BE2C (cell line): ENCODE measurements at regions not wholly inside any gene's neighbourhood (a gene's known extent, or its start where the extent isn't known, plus 50 kb on each side); places are given as distances from the start of the nearest gene placed in this dataset.

Experiments used
- DNase-seq: peaks from one replicate; pipeline ENCODE4 v3.0.0-alpha.2; 2020
- H3K27me3 ChIP-seq: fragments of 250-450 bp; sonication (Bioruptor Pico); 2 replicates; pipeline ENCODE4 v1.5.1; 2020; ENCODE audit warnings: mild to moderate bottlenecking
- H3K36me3 ChIP-seq: fragments of 250-450 bp; sonication (Bioruptor Pico); 2 replicates; pipeline ENCODE4 v1.5.1; 2020; ENCODE audit warnings: mild to moderate bottlenecking
- H3K4me1 ChIP-seq: fragments of 250-450 bp; sonication (Bioruptor Pico); 2 replicates; pipeline ENCODE4 v1.5.1; 2020
- H3K4me3 ChIP-seq: 2 replicates; pipeline ENCODE4 v1.5.1; 2011; ENCODE audit warnings: low read depth, low read length
- H3K9me3 ChIP-seq: fragments of 250-450 bp; sonication (Bioruptor Pico); 2 replicates; pipeline ENCODE4 v1.5.1; 2020
- TF ChIP-seq, protein P1 (sequence below): IDR thresholded peaks from 2 replicates; pipeline ENCODE4 v1.5.1; 2012; ENCODE audit warnings: mild to moderate bottlenecking, low read depth, low read length

DNA sequence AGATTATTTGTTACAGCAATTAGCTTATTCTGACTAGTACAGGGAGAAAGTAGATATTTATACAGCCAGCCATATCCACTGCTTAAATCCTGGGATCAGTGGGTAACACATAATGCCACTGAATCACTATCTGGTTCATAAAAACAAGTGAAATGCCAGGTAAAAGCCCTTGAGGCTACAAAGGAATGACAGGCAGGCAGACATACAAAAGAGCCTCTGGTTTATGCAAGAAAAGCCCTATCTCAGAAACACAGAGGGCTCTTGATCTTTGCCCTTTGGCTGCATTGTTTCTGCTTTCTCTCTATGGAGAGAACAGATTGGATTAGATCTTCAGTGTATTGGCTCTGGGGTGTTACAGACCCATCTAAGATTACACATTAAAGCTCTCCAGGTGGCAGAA is 115.4 kb upstream of the GADL1 start:
- H3K27me3 ChIP-seq, result no peaks in the 10 kb centered on the region
- TF ChIP-seq, protein P1, sequence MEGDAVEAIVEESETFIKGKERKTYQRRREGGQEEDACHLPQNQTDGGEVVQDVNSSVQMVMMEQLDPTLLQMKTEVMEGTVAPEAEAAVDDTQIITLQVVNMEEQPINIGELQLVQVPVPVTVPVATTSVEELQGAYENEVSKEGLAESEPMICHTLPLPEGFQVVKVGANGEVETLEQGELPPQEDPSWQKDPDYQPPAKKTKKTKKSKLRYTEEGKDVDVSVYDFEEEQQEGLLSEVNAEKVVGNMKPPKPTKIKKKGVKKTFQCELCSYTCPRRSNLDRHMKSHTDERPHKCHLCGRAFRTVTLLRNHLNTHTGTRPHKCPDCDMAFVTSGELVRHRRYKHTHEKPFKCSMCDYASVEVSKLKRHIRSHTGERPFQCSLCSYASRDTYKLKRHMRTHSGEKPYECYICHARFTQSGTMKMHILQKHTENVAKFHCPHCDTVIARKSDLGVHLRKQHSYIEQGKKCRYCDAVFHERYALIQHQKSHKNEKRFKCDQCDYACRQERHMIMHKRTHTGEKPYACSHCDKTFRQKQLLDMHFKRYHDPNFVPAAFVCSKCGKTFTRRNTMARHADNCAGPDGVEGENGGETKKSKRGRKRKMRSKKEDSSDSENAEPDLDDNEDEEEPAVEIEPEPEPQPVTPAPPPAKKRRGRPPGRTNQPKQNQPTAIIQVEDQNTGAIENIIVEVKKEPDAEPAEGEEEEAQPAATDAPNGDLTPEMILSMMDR, result no peak
- DNase-seq, result no peak

GRCh38 chr3:31010491-31010890 is 116.0 kb upstream of the GADL1 start:
- Histone ChIP-seq H3K4me1 (no peaks in the 10 kb centered on the region), H3K36me3 (no peaks in the 10 kb centered on the region), H3K4me3 (no peak overlapping the region), H3K9me3 (no peaks in the 10 kb centered on the region), H3K27me3 (no peaks in the 10 kb centered on the region)
- DNase-seq, result no peak
- TF ChIP-seq, protein P1, result no peak

More for the DNA sequence above, 115.4 kb upstream of the GADL1 start:
- H3K4me1 ChIP-seq, result no peaks in the 10 kb centered on the region
- no peaks in the 10 kb centered on the region for H3K36me3 ChIP-seq
- no peaks in the 10 kb centered on the region for H3K9me3 ChIP-seq
- H3K4me3 ChIP-seq, result no peak overlapping the region

DNA sequence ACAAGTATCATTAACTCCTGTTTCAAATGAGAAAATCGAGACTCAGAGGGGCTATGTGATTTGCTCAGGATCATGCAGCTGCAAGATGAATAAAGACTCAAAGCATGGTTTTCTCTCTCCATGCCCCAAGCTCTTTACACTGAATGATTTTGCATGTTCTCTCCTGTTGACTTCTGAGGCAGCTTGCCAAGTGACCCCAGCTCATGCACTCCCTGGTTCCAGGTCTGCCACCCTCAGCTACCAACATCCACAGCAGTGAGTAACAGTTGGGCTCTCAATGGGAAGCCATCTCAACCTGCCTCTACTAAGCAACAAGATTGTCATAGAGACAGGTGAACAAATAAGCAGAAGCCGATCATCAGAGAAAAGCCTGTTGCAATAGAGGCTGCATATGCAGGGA is 116.9 kb upstream of the GADL1 start:
- Histone ChIP-seq H3K27me3 (no peaks in the 10 kb centered on the region), H3K4me1 (no peaks in the 10 kb centered on the region), H3K36me3 (no peaks in the 10 kb centered on the region), H3K9me3 (no peaks in the 10 kb centered on the region), H3K4me3 (no peak overlapping the region)
- DNase-seq, result no peak
- TF ChIP-seq, protein P1, result no peak

DNA sequence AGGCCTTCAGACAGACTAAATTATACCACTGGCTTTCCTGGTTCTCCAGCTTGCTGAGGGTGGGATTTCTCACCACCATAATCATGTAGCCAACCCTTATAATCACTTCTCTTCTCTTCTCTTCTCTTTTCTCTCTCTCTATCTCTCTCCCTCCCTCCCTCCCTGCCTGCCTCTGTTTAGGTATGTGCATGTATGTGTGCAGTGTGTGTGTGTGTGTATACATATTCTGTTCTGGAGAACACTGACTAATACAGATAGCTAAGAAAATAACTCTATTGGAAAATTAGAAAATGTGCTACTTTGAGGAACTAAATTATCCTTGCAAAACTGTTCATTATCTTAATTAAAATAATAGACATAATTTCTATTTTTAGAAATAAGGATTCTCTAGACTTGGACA is 118.6 kb upstream of the GADL1 start:
- H3K36me3 ChIP-seq, result no peaks in the 10 kb centered on the region
- H3K4me3 ChIP-seq, result no peak overlapping the region
- no peaks in the 10 kb centered on the region for H3K9me3 ChIP-seq
- H3K27me3 ChIP-seq, result no peaks in the 10 kb centered on the region
- H3K4me1 ChIP-seq, result no peaks in the 10 kb centered on the region
- TF ChIP-seq, protein P1, result no peak
- no peak for DNase-seq

- H3K4me1 ChIP-seq, result no peaks in the 10 kb centered on the region
- no peaks in the 10 kb centered on the region for H3K9me3 ChIP-seq
- no peak for DNase-seq
- TF ChIP-seq, protein P1, result no peak
- H3K4me3 ChIP-seq, result no peak overlapping the region
- H3K36me3 ChIP-seq, result no peaks in the 10 kb centered on the region
- H3K27me3 ChIP-seq, result no peaks in the 10 kb centered on the region
These were observed 119.4 kb upstream of the GADL1 start for GRCh38 chr3:31013843-31014242.

- Histone ChIP-seq H3K36me3 (no peaks in the 10 kb centered on the region), H3K9me3 (no peaks in the 10 kb centered on the region), H3K4me3 (no peak overlapping the region), H3K4me1 (no peaks in the 10 kb centered on the region), H3K27me3 (no peaks in the 10 kb centered on the region)
- TF ChIP-seq, protein P1, result no peak
- DNase-seq, result no peak
These were observed 120.0 kb upstream of the GADL1 start for GRCh38 chr3:31014317-31015040.
